DMS 273 (cell line): ENCODE measurements at regions not wholly inside any gene's neighbourhood (a gene's known extent, or its start where the extent isn't known, plus 50 kb on each side); places are given as distances from the start of the nearest gene placed in this dataset.

ENCODE experiments used
- DNase-seq: peaks from one replicate; lab custom pipeline; 2025; ENCODE audit not compliant: unreplicated experiment; lab: John Stamatoyannopoulos, UW

GRCh38 chr12:88413646-88414045 lies 166.6 kb downstream of the KITLG start:
- DNase-seq = no peak

GRCh38 chr12:88416155-88416554 lies 164.1 kb downstream of the KITLG start:
- no peak for DNase-seq

GRCh38 chr12:88416786-88417185 lies 163.5 kb downstream of the KITLG start:
- no peak for DNase-seq

GRCh38 chr12:88417531-88417930 lies 162.7 kb downstream of the KITLG start:
- DNase-seq = no peak

GRCh38 chr12:88418856-88419497 lies 161.3 kb downstream of the KITLG start:
- no peak for DNase-seq

- DNase-seq = no peak
These were observed 160.5 kb downstream of the KITLG start for GRCh38 chr12:88419794-88420193.

- no peak for DNase-seq
These were observed 159.8 kb downstream of the KITLG start for GRCh38 chr12:88420457-88420856.

- no peak for DNase-seq
These were observed 155.2 kb downstream of the KITLG start for GRCh38 chr12:88424791-88425730.

GRCh38 chr12:88428350-88428749 lies 151.9 kb downstream of the KITLG start:
- DNase-seq = no peak

- no peak for DNase-seq
These were observed 149.0 kb downstream of the KITLG start for GRCh38 chr12:88431246-88431645.

GRCh38 chr12:88432531-88433490 lies 147.5 kb downstream of the KITLG start:
- no peak for DNase-seq

GRCh38 chr12:88433997-88434703 lies 146.1 kb downstream of the KITLG start:
- no peak for DNase-seq

GRCh38 chr12:88435334-88436076 lies 144.8 kb downstream of the KITLG start:
- no peak for DNase-seq

GRCh38 chr12:88437226-88437625 lies 143.0 kb downstream of the KITLG start:
- no peak for DNase-seq
